ENCODE measurements at regions not wholly inside any gene's neighbourhood (a gene's known extent, or its start where the extent isn't known, plus 50 kb on each side); places are given as distances from the start of the nearest gene placed in this dataset.

GRCh38 chr6:114747995-114748625 is 405.3 kb upstream of the HS3ST5 start:
- H3K36me3 ChIP-seq: no peaks in the 10 kb centered on the region

GRCh38 chr6:114740547-114740946 is 397.7 kb upstream of the HS3ST5 start:
- H3K4me1 ChIP-seq (ENCODE audit: control insufficient read depth in 1 of 2, low read depth in 2 of 2): peaks cover 0 to 5% of the 10 kb centered on the region in 2 donors
- no peak for DNase-seq (ENCODE audit: low spot score)
- H3K4me3 ChIP-seq: no peak overlapping the region
- H3K9me3 ChIP-seq: no peaks in the 10 kb centered on the region
- no peaks in the 10 kb centered on the region for H3K36me3 ChIP-seq
- TF ChIP-seq CTCF (IDR thresholded peaks at IDR 0.05): no peak
- no peak for ATAC-seq (ENCODE audit: insufficient number of reproducible peaks, low FRiP score, low read depth)
- H3K27me3 ChIP-seq (replicated peaks; ENCODE audit: insufficient read depth): no peaks in the 10 kb centered on the region
- no peak overlapping the region for H3K27ac ChIP-seq

More at GRCh38 chr6:114747995-114748625, 405.3 kb upstream of the HS3ST5 start:
- no peaks in the 10 kb centered on the region for H3K4me1 ChIP-seq (ENCODE audit: control insufficient read depth in 1 of 2, low read depth in 2 of 2)
- H3K27ac ChIP-seq: no peak overlapping the region
- H3K27me3 ChIP-seq (replicated peaks; ENCODE audit: insufficient read depth): no peaks in the 10 kb centered on the region
- TF ChIP-seq CTCF (IDR thresholded peaks at IDR 0.05): peak; percentile 53
- DNase-seq (ENCODE audit: low spot score): no peak
- no peak overlapping the region for H3K4me3 ChIP-seq
- H3K9me3 ChIP-seq: no peaks in the 10 kb centered on the region
- no peak for ATAC-seq (ENCODE audit: insufficient number of reproducible peaks, low FRiP score, low read depth)

DNA sequence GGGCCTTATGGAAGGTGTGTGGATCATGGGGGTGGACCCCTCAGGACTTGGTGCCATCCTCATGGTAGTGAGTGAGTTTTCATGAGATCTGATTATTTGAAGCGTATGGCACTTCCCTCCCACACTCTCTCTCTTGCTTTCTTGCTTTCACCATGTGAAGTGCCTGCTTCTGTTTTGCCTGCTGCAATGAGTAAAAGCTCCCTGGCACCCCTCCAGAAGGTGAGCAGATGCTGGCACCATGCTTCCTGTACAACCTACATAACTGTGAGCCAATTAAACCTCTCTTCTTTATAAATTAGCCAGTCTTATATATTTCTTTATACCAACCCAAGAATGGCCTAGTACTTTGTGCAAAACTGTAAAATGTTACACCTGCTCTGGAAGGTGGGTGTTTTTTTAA is 396.8 kb upstream of the HS3ST5 start:
- no peak overlapping the region for H3K4me3 ChIP-seq
- ATAC-seq (ENCODE audit: insufficient number of reproducible peaks, low FRiP score, low read depth) (no peak), DNase-seq (ENCODE audit: low spot score) (no peak)
- TF ChIP-seq CTCF (IDR thresholded peaks at IDR 0.05): no peak
- peaks cover 0 to 5% of the 10 kb centered on the region in 2 donors for H3K4me1 ChIP-seq (ENCODE audit: control insufficient read depth in 1 of 2, low read depth in 2 of 2)
- H3K27ac ChIP-seq: no peak overlapping the region
- H3K9me3 ChIP-seq: no peaks in the 10 kb centered on the region
- no peaks in the 10 kb centered on the region for H3K27me3 ChIP-seq (replicated peaks; ENCODE audit: insufficient read depth)
- no peaks in the 10 kb centered on the region for H3K36me3 ChIP-seq

DNA sequence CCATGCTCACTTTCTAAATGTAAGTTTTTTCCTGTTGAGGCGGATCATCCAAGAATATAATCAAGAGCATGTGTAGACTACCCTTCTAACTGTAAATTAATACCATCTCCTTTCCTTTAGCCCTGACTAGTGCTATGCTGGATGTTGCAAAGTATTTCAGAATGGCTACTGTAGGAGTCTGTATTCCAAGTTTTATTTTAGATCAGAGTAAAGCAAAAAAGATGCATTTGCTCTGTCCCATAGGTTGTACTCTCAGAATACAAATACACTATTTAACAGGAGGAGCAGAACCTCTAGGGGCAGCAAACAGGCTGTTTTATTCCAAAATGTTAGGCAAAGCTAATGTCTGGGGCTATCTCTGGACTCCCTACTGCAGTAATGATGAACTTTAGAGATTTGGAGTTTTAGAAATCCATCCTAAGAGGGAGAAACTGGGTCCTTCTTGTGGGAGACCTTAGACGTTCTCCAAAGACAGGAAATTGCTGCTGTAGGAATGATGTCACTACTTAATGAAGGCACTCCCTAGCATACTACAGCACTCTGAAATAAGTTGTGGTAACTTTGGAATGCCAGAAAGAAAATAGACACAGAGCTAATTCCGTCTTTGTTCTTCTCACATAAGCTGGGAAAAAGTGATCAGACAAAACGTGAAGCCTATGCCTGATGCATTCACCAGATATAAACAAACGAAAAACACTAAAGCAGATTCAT is 392.4 kb upstream of the HS3ST5 start:
- Histone ChIP-seq H3K27me3 (replicated peaks; ENCODE audit: insufficient read depth) (no peaks in the 10 kb centered on the region), H3K9me3 (no peaks in the 10 kb centered on the region), H3K4me1 (ENCODE audit: control insufficient read depth in 1 of 2, low read depth in 2 of 2) (no peaks in the 10 kb centered on the region), H3K4me3 (no peak overlapping the region), H3K27ac (no peak overlapping the region), H3K36me3 (no peaks in the 10 kb centered on the region)
- DNase-seq (ENCODE audit: low spot score): no peak
- TF ChIP-seq CTCF (IDR thresholded peaks at IDR 0.05): no peak
- no peak for ATAC-seq (ENCODE audit: insufficient number of reproducible peaks, low FRiP score, low read depth)

GRCh38 chr6:114733596-114733995 is 390.8 kb upstream of the HS3ST5 start:
- Histone ChIP-seq H3K36me3 (no peaks in the 10 kb centered on the region), H3K4me3 (no peak overlapping the region), H3K4me1 (ENCODE audit: control insufficient read depth in 1 of 2, low read depth in 2 of 2) (no peaks in the 10 kb centered on the region), H3K27ac (no peak overlapping the region), H3K27me3 (replicated peaks; ENCODE audit: insufficient read depth) (no peaks in the 10 kb centered on the region), H3K9me3 (no peaks in the 10 kb centered on the region)
- TF ChIP-seq CTCF (IDR thresholded peaks at IDR 0.05): no peak
- no peak for DNase-seq (ENCODE audit: low spot score)
- ATAC-seq (ENCODE audit: insufficient number of reproducible peaks, low FRiP score, low read depth): no peak

Measured in thoracic aorta (tissue), 2 donors.